ENCODE measurements at regions not wholly inside any gene's neighbourhood (a gene's known extent, or its start where the extent isn't known, plus 50 kb on each side); places are given as distances from the start of the nearest gene placed in this dataset.

DNA sequence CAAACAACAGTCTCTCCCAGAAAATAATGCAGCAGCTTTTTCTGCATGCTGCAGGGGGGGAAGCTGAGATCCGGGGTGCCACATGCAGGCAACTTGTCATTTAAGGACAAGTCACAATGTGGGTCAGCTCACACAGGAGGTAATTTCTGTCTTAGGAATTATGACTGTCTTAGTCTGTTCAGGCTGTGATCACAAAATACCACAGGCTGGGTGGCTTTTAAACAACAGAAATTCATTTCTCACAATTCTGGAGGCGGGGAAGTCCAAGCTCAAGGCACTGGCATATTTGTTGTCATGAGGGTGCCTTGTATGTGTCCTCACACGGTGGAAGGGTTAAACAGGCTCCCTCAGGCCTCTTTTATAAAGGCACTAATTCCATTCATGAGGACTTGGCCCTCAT is 127.7 kb downstream of the DIRAS2 start:
- TF ChIP-seq, protein P1, sequence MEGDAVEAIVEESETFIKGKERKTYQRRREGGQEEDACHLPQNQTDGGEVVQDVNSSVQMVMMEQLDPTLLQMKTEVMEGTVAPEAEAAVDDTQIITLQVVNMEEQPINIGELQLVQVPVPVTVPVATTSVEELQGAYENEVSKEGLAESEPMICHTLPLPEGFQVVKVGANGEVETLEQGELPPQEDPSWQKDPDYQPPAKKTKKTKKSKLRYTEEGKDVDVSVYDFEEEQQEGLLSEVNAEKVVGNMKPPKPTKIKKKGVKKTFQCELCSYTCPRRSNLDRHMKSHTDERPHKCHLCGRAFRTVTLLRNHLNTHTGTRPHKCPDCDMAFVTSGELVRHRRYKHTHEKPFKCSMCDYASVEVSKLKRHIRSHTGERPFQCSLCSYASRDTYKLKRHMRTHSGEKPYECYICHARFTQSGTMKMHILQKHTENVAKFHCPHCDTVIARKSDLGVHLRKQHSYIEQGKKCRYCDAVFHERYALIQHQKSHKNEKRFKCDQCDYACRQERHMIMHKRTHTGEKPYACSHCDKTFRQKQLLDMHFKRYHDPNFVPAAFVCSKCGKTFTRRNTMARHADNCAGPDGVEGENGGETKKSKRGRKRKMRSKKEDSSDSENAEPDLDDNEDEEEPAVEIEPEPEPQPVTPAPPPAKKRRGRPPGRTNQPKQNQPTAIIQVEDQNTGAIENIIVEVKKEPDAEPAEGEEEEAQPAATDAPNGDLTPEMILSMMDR (IDR thresholded peaks at IDR 0.05; ENCODE audit: control extremely low read depth in 1 of 3, insufficient read depth in 1 of 3, low read depth in 1 of 3, low read length in 3 of 3) = no peak
- TF ChIP-seq GTF2F1 (IDR thresholded peaks at IDR 0.05; ENCODE audit: borderline replicate concordance, low read depth, low read length) (no peak), EZH2 (IDR thresholded peaks at IDR 0.05; ENCODE audit: low read depth, low read length, severe bottlenecking) (no peak), NRF1 (IDR thresholded peaks at IDR 0.05; ENCODE audit: low read depth, low read length) (no peak), POLR2A (IDR thresholded peaks at IDR 0.05; ENCODE audit: control extremely low read depth in 1 of 2, low read depth in 2 of 2, low read length in 2 of 2) (no peak), RFX5 (IDR thresholded peaks at IDR 0.05; ENCODE audit: borderline replicate concordance, low read depth, low read length) (no peak), GABPA (IDR thresholded peaks at IDR 0.05; ENCODE audit: borderline replicate concordance, insufficient read depth, low read length) (no peak), SRF (IDR thresholded peaks at IDR 0.05; ENCODE audit: low read depth, low read length) (no peak)
- TF ChIP-seq, protein P2, sequence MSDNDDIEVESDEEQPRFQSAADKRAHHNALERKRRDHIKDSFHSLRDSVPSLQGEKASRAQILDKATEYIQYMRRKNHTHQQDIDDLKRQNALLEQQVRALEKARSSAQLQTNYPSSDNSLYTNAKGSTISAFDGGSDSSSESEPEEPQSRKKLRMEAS (IDR thresholded peaks at IDR 0.05) = no peak

All from H1 (cell line).